Endothelial cell of umbilical vein (primary cell): ENCODE measurements at regions not wholly inside any gene's neighbourhood (a gene's known extent, or its start where the extent isn't known, plus 50 kb on each side); places are given as distances from the start of the nearest gene placed in this dataset.

Experiments
- BruUV-seq: library from RNA; stranded (reverse); fragments of 400-500 nt; replicated peaks from 2 replicates; lab custom pipeline; 2021; lab: Mats Ljungman, UMichigan
- CTCF ChIA-PET: fragments of 300-600, 350-600 bp; sonication (Branson Sonifier 250); formaldehyde crosslinking; loops from one replicate; lab custom pipeline; 2021; ENCODE audit warnings: antibody characterized with exemption, inconsistent platforms; lab: Charles Lee
- POLR2A ChIA-PET: fragments of 300-600, 350-600 bp; sonication (Branson Sonifier 250); formaldehyde crosslinking; loops from one replicate; lab custom pipeline; 2021; ENCODE audit warnings: antibody characterized with exemption, inconsistent platforms; lab: Charles Lee
- DNase-seq: peaks from one replicate; pipeline ENCODE4 v3.0.0-alpha.2; 2011; ENCODE audit warnings: low read depth, low spot score
- FAIRE-seq: peaks from 2 replicates; lab custom pipeline; 2011; peaks lifted over from hg19 to GRCh38; lab: Jason Lieb, UNC
- H2AFZ ChIP-seq: 2 replicates; pipeline ENCODE4 v1.6.0; 2012; ENCODE audit warnings: low read depth, low read length, control low read depth, inconsistent platforms
- H3K27ac ChIP-seq: 2 replicates; pipeline ENCODE4 v1.5.1; 2011; ENCODE audit warnings: low read depth, mild to moderate bottlenecking, control low read depth, low read length, moderate library complexity; ENCODE audit not compliant: insufficient read depth
- H3K27me3 ChIP-seq, 2 experiments: 2 replicates each; pipeline versions ENCODE4 v1.6.0 to v1.6.1; 2011; ENCODE audit warnings: low read length in 2 of 2, mixed read lengths in 1 of 2; ENCODE audit not compliant: control insufficient read depth in 2 of 2, insufficient read depth in 2 of 2
- H3K36me3 ChIP-seq, 2 experiments: 2 replicates in 1 of 2; 3 replicates in 1 of 2; pipeline ENCODE4 v1.5.1; 2011; ENCODE audit warnings: low read length in 2 of 2, mild to moderate bottlenecking in 1 of 2, moderate library complexity in 1 of 2; ENCODE audit not compliant: control insufficient read depth in 2 of 2, insufficient read depth in 2 of 2; ENCODE audit errors: extremely low read depth in 1 of 2
- H3K4me1 ChIP-seq: 3 replicates; pipeline ENCODE4 v1.5.1; 2011; ENCODE audit warnings: mild to moderate bottlenecking, low read length; ENCODE audit not compliant: control insufficient read depth, insufficient read depth; ENCODE audit errors: extremely low read depth
- H3K4me2 ChIP-seq: 2 replicates; pipeline ENCODE4 v1.6.1; 2011; ENCODE audit warnings: low read length, control low read depth, mixed read lengths; ENCODE audit not compliant: insufficient read depth
- H3K4me3 ChIP-seq, 3 experiments: fragments of 200-600 bp in 1 of 3; sonication (generic), shearing (Covaris generic) in 1 of 3; replicated peaks in 1 of 3; 2 replicates each; pipeline ENCODE4 v1.5.1; 2011 to 2016; ENCODE audit warnings: control low read depth in 3 of 3, low read length in 3 of 3, mild to moderate bottlenecking in 2 of 3, inconsistent platforms in 1 of 3, low read depth in 1 of 3, moderate library complexity in 1 of 3; ENCODE audit not compliant: insufficient read depth in 1 of 3
- H3K79me2 ChIP-seq: 2 replicates; pipeline ENCODE4 v1.6.0; 2012; ENCODE audit warnings: low read length, inconsistent platforms; ENCODE audit not compliant: control insufficient read depth, insufficient read depth
- H3K9ac ChIP-seq: replicated peaks from 2 replicates; pipeline ENCODE3; 2011; ENCODE audit warnings: low read length, control low read depth; ENCODE audit not compliant: insufficient read depth; ENCODE audit errors: extremely low read depth
- H3K9me1 ChIP-seq: replicated peaks from 3 replicates; pipeline ENCODE4 v1.6.0; 2011; ENCODE audit warnings: mild to moderate bottlenecking, low read length; ENCODE audit not compliant: control insufficient read depth, insufficient read depth; ENCODE audit errors: extremely low read depth
- H3K9me3 ChIP-seq: replicated peaks from 2 replicates; pipeline ENCODE4 v1.5.1; 2012; ENCODE audit warnings: low read length, inconsistent platforms; ENCODE audit not compliant: control insufficient read depth, insufficient read depth
- H4K20me1 ChIP-seq: replicated peaks from 2 replicates; pipeline ENCODE3; 2011; ENCODE audit warnings: mild to moderate bottlenecking, low read length; ENCODE audit not compliant: control insufficient read depth, insufficient read depth; ENCODE audit errors: extremely low read depth
- CTCF ChIP-seq, 2 donors: IDR thresholded peaks; 1 replicate in 1 of 2; 2 replicates in 1 of 2; pipeline ENCODE4 v1.5.1; 2011; ENCODE audit warnings: low read length in 2 of 2, mild to moderate bottlenecking in 2 of 2, moderate library complexity in 2 of 2, control low read depth in 1 of 2, inconsistent platforms in 1 of 2, low read depth in 1 of 2; ENCODE audit not compliant: insufficient read depth in 1 of 2; ENCODE audit errors: extremely low read depth in 1 of 2
- EZH2 ChIP-seq: IDR thresholded peaks from 2 replicates; pipeline ENCODE4 v1.6.1; 2012; ENCODE audit warnings: borderline replicate concordance, low read depth, mild to moderate bottlenecking, moderate library complexity, low read length, inconsistent platforms; ENCODE audit not compliant: severe bottlenecking
- FOS ChIP-seq: IDR thresholded peaks from 2 replicates; pipeline ENCODE4 v1.6.1; 2011; ENCODE audit warnings: mild to moderate bottlenecking, low read length, moderate library complexity, borderline replicate concordance; ENCODE audit not compliant: insufficient read depth
- GATA2 ChIP-seq: IDR thresholded peaks from 2 replicates; pipeline ENCODE4 v1.7.0; 2011; ENCODE audit warnings: low read depth, mild to moderate bottlenecking, moderate library complexity, mixed read lengths, low read length; ENCODE audit not compliant: insufficient read length, insufficient read depth
- JUN ChIP-seq: IDR thresholded peaks from 2 replicates; pipeline ENCODE4 v1.6.1; 2011; ENCODE audit warnings: borderline replicate concordance, low read depth; ENCODE audit not compliant: insufficient read length, insufficient read depth
- MAX ChIP-seq: IDR thresholded peaks from 2 replicates; pipeline ENCODE4 v1.6.1; 2011; ENCODE audit not compliant: insufficient read depth, insufficient read length
- MYC ChIP-seq: IDR thresholded peaks from one replicate; pipeline ENCODE4 v1.6.1; 2011; ENCODE audit warnings: mild to moderate bottlenecking, low read depth, low read length
- POLR2A ChIP-seq: IDR thresholded peaks from 2 replicates; pipeline ENCODE4 v1.6.1; 2012; ENCODE audit warnings: low read depth, mild to moderate bottlenecking, control low read depth, low read length
- POLR2AphosphoS5 ChIP-seq: IDR thresholded peaks from 2 replicates; pipeline ENCODE4 v1.6.1; 2012; ENCODE audit warnings: low read depth, mild to moderate bottlenecking, control low read depth, low read length, moderate library complexity; ENCODE audit not compliant: insufficient read depth
- dilution Hi-C: fragments of 300-500 bp; cut with MboI; formaldehyde crosslinking; loops from one replicate; pipeline ENCODE4 v1.15.0; 2019; ENCODE audit warnings: low sequenced_read_pairs; ENCODE audit not compliant: extremely low pct_ligation_motif_present
- intact Hi-C: fragments of 100-400 bp; cut with micrococcal nuclease; formaldehyde crosslinking; loops from one replicate; pipeline ENCODE4 v1.10.0; 2022

- no peak overlapping the region for H3K4me3 ChIP-seq
- POLR2A ChIA-PET: no interaction called here
- no peaks in the 10 kb centered on the region for H3K79me2 ChIP-seq
- FAIRE-seq (no peak), DNase-seq (no peak)
- no peak overlapping the region for H3K4me2 ChIP-seq
- CTCF ChIA-PET: no interaction called here
- BruUV-seq: no TSS peak
- no peak overlapping the region for H3K27ac ChIP-seq
- H3K9ac ChIP-seq: no peak overlapping the region
- H3K36me3 ChIP-seq: no peaks in the 10 kb centered on the region
- dilution Hi-C loops (no loop called here), intact Hi-C loops (no loop called here)
- H2AFZ ChIP-seq: no peak overlapping the region
- no peaks in the 10 kb centered on the region for H3K4me1 ChIP-seq
- no peaks in the 10 kb centered on the region for H3K9me1 ChIP-seq
- no peaks in the 10 kb centered on the region for H4K20me1 ChIP-seq
- no peak for TF ChIP-seq EZH2
- no peak for TF ChIP-seq GATA2
- TF ChIP-seq POLR2A: no peak
- no peak for TF ChIP-seq POLR2AphosphoS5
- no peak for TF ChIP-seq CTCF (IDR thresholded peaks at IDR 0.05; ENCODE audit: extremely low read depth in 1 of 2, insufficient read depth in 1 of 2, low read depth in 1 of 2, low read length in 2 of 2)
- TF ChIP-seq MYC: no peak
- no peak for TF ChIP-seq FOS
- TF ChIP-seq JUN: no peak
- TF ChIP-seq MAX: no peak
- no peaks in the 10 kb centered on the region for H3K9me3 ChIP-seq
- no peaks in the 10 kb centered on the region for H3K27me3 ChIP-seq
Measured at GRCh38 chr7:98737176-98737575, 120.1 kb downstream of the NPTX2 start.
